ENCODE measurements at regions not wholly inside any gene's neighbourhood (a gene's known extent, or its start where the extent isn't known, plus 50 kb on each side); places are given as distances from the start of the nearest gene placed in this dataset.

DNA sequence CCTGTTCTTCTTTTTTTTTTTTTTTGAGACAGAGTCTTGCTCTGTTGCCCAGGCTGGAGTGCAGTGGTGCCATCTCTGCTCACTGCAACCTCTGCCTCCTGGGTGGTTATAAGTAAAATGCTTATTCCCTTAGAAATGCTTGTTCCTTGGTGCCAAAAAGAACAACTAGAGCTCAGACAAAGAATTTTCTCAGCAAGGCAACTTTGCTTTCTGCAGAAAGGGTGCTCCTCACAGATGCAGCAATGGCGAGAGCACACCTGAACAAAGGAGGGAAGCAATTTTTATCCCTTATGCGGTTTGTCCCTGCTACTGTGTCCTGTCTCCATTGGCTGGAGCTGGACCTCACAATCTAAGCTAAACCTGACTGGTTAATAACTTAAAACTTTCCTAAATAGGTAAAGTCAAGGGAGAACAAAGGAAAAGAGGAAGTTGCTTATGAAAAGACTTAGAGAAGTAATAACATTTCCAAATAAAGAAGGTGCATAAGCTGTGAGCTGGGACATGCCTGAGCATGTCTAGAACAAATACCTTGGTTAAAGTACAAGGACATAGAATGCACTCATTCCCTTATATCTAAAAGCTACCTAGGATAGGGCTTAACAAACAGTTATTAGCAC, 90.0 kb upstream of the PRR5 start:
- TF ChIP-seq POLR2A (IDR thresholded peaks at IDR 0.05): no peak
- TF ChIP-seq, protein P1, sequence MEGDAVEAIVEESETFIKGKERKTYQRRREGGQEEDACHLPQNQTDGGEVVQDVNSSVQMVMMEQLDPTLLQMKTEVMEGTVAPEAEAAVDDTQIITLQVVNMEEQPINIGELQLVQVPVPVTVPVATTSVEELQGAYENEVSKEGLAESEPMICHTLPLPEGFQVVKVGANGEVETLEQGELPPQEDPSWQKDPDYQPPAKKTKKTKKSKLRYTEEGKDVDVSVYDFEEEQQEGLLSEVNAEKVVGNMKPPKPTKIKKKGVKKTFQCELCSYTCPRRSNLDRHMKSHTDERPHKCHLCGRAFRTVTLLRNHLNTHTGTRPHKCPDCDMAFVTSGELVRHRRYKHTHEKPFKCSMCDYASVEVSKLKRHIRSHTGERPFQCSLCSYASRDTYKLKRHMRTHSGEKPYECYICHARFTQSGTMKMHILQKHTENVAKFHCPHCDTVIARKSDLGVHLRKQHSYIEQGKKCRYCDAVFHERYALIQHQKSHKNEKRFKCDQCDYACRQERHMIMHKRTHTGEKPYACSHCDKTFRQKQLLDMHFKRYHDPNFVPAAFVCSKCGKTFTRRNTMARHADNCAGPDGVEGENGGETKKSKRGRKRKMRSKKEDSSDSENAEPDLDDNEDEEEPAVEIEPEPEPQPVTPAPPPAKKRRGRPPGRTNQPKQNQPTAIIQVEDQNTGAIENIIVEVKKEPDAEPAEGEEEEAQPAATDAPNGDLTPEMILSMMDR (IDR thresholded peaks at IDR 0.05): no peak

All from testis (tissue), 2 donors.